ENCODE measurements at regions not wholly inside any gene's neighbourhood (a gene's known extent, or its start where the extent isn't known, plus 50 kb on each side); places are given as distances from the start of the nearest gene placed in this dataset.

DNA sequence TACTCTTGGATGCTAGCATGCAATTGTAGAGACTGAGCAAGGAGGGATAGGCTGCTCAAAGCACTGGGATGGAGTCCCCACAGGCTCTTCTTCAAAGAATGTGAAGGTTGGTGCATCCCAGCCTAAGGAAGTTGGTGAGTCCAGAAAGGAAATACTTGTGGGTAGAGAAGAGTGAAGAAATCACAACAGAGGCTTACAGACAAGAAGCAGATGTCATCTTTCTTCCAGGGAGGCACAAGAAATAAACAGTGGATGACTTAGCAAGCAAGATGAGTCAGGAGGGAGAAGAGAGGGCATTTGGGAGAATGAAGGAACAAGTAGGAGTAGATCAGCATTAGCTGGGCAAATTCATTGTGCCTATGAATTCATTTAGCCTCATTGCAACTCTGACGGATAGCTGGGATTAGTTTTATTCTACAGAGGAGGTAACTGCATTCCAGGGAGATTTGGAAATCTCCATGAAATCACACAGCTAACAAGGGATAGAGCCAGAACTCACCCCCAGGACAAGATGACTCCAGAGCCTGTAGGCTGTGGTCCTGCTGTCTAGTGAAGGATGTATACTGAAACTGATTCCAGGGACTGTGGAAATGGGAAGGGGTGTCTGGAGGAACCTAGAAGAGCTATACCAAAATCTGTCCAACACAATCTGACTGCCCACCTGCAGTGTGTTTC is 125.8 kb upstream of the SPTLC3 start:
- H3K4me3 ChIP-seq: no peak overlapping the region
- no peaks in the 10 kb centered on the region for H3K9me3 ChIP-seq
- H3K27ac ChIP-seq: no peak overlapping the region
- no peaks in the 10 kb centered on the region for H3K4me1 ChIP-seq
- TF ChIP-seq POLR2A (IDR thresholded peaks at IDR 0.05): no peak
- TF ChIP-seq CTCF (IDR thresholded peaks at IDR 0.05): no peak
- no peaks in the 10 kb centered on the region for H3K36me3 ChIP-seq
- DNase-seq: no peak
- no peaks in the 10 kb centered on the region for H3K27me3 ChIP-seq

GRCh38 chr20:12883507-12883885 is 125.3 kb upstream of the SPTLC3 start:
- H3K27me3 ChIP-seq: no peaks in the 10 kb centered on the region
- H3K36me3 ChIP-seq: no peaks in the 10 kb centered on the region
- H3K9me3 ChIP-seq: no peaks in the 10 kb centered on the region
- no peak overlapping the region for H3K27ac ChIP-seq
- TF ChIP-seq POLR2A (IDR thresholded peaks at IDR 0.05): no peak
- no peak for TF ChIP-seq CTCF (IDR thresholded peaks at IDR 0.05)
- H3K4me3 ChIP-seq: no peak overlapping the region
- H3K4me1 ChIP-seq: no peaks in the 10 kb centered on the region
- DNase-seq: no peak

DNA sequence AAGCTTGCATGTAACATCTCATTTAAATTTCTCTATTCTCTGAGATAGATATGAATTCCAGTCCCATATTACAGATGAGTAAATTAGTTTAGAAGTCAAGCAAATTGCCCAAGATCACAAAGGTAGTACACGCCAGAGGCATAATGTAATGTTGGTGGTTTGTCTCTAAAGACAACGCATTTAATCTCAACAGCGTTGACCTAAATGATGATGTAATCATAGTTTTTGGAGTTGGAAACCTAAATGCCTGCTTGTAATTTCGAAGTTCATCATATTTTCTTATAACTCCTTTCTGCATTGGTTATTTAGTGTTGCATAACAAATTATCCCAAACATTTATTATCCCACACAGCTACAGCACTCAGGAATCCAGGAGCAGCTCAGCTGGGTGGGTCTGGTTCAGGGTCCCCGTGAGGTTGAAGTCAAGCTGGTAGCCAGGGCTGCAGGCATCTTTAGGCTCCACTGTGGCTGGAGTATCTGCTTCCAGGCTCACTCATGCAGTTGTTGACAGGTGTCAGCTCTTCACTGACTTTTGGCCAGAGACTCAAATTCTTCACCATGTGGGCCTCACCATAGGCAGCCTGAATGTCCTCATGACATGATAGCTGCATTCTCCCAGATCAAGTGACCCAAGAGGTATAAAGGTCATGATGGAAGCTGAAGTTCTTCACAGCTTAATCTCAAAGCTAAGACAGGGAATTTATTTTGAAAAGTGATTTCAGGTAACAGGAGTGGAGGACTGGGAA is 122.0 kb upstream of the SPTLC3 start:
- DNase-seq: no peak
- H3K27me3 ChIP-seq: no peaks in the 10 kb centered on the region
- H3K4me3 ChIP-seq: no peak overlapping the region
- H3K27ac ChIP-seq: no peak overlapping the region
- no peaks in the 10 kb centered on the region for H3K4me1 ChIP-seq
- no peak for TF ChIP-seq POLR2A (IDR thresholded peaks at IDR 0.05)
- no peak for TF ChIP-seq CTCF (IDR thresholded peaks at IDR 0.05)
- no peaks in the 10 kb centered on the region for H3K36me3 ChIP-seq
- H3K9me3 ChIP-seq: no peaks in the 10 kb centered on the region

GRCh38 chr20:12891643-12892042 is 117.1 kb upstream of the SPTLC3 start:
- TF ChIP-seq CTCF (IDR thresholded peaks at IDR 0.05): no peak
- no peak for TF ChIP-seq POLR2A (IDR thresholded peaks at IDR 0.05)
- Histone ChIP-seq H3K9me3 (no peaks in the 10 kb centered on the region), H3K27ac (no peak overlapping the region), H3K4me3 (no peak overlapping the region), H3K4me1 (no peaks in the 10 kb centered on the region), H3K36me3 (no peaks in the 10 kb centered on the region), H3K27me3 (no peaks in the 10 kb centered on the region)
- no peak for DNase-seq

- no peak for TF ChIP-seq CTCF (IDR thresholded peaks at IDR 0.05)
- TF ChIP-seq POLR2A (IDR thresholded peaks at IDR 0.05): no peak
- Histone ChIP-seq H3K9me3 (no peaks in the 10 kb centered on the region), H3K36me3 (no peaks in the 10 kb centered on the region), H3K4me1 (no peaks in the 10 kb centered on the region), H3K27me3 (no peaks in the 10 kb centered on the region), H3K4me3 (no peak overlapping the region), H3K27ac (no peak overlapping the region)
- no peak for DNase-seq
Measured at GRCh38 chr20:12893019-12893418, 115.8 kb upstream of the SPTLC3 start.
